Activated naive CD4-positive, alpha-beta T cell treated with Interleukin-2 at 50 U/mL for 16 hours (primary cell): ENCODE measurements at regions not wholly inside any gene's neighbourhood (a gene's known extent, or its start where the extent isn't known, plus 50 kb on each side); places are given as distances from the start of the nearest gene placed in this dataset.

Source experiments
- DNase-seq: peaks from one replicate; pipeline ENCODE4 v3.0.0-alpha.2; 2020

DNA sequence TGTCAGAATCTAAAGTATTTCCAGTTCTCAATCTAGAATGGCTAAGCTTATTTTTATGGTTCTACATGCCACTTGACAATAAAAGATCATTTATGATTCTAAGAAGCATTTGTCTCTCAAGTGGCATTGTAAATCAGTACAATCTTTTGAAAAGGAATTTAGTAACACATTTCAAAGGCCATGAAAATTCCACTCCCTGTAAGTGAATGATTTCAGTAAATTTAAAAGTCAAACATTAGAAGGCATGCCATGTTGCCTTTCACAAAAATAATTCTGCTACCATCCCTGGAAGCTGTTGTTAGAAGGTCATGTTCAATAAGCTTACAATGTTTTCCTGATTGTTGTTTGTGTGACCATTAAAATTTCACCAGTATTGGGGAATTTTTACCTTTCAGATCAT lies 142.9 kb downstream of the RPIA start:
- no peak for DNase-seq

GRCh38 chr2:88834866-88835265 lies 143.4 kb downstream of the RPIA start:
- DNase-seq: no peak

DNA sequence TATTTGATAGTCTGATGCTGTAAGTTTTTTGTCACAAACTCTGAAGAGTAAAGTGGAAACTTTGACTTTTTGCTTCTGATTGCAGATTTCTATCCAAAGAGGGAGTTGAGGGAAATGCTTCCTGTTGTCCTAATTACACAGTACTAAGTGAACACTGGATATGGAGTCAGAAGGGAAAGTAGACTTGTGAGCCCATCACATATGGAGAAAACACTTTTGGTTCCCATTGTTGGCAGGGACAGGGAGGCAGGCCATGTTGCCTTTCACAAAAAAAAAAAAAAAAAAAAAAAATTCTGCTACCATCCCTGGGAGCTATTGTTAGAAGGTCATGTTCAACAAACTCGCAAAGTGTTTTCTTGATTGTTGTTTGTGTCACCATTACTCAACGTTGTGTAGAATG lies 144.3 kb downstream of the RPIA start:
- no peak for DNase-seq

GRCh38 chr2:88836351-88836750 lies 144.9 kb downstream of the RPIA start:
- no peak for DNase-seq

- no peak for DNase-seq
Measured at GRCh38 chr2:88837511-88838160, 146.2 kb downstream of the RPIA start.

DNA sequence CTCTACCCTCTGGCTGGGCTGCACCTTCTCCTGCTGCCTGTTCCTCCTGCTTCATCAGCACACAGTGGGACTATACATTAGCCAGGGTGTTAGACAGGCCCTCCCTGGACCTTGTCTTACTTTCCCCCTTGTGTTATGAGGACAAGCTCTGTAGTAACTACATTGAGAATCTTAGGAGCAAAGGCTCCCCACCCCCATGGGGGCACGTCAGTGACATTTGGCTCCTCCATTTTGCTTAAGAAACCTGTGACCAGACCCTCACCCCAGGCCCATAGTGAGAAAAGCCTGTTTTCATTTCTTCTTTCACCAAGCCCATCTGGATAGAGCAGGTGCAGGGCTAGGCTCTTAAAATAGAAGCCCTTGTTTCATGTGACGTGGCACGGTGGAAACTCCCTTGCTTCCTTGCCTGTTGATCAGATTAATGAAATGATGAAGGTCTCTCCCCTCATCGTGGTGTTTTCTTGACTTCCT lies 146.7 kb downstream of the RPIA start:
- no peak for DNase-seq

GRCh38 chr2:88841224-88841929 lies 149.9 kb downstream of the RPIA start:
- no peak for DNase-seq

- no peak for DNase-seq
Measured at GRCh38 chr2:88842656-88843460, 151.4 kb downstream of the RPIA start.

DNA sequence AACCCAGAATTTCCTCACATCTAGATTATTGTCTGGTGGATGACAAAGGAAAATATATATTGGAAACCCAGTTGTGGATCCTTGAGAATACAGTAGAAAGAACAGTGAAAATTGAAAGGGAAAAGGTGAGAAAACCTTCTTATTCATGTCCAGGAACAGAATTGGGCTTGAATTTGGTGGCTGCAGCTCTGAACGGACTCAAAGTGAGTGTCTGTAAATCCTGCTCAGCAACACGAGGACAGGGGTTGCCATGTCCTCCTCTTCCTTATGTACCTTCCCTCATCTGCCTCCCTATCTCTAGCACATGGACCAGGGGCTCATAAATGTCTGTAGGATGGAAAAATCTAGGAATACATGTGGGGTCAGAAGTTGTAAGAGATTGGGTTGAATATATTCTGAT lies 152.2 kb downstream of the RPIA start:
- no peak for DNase-seq

DNA sequence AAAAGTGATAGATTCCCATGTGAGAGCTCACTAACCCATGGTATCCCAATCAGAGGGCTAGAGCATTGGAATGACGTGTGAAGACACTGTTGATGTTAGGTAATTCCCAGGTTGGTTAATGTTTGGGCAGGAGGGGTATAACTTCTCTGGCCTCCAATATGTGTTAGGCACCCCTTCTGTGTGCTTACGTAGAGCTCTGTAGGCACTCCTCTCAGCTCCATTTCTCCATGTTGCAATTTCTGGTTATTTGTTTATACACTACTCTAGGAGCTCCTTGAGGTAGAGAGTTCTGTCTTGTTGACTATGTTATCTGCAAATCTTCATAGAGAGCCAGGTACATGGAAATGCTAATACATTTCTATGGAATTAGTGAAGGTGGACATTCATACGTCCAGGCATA lies 153.5 kb downstream of the RPIA start:
- DNase-seq: no peak

DNA sequence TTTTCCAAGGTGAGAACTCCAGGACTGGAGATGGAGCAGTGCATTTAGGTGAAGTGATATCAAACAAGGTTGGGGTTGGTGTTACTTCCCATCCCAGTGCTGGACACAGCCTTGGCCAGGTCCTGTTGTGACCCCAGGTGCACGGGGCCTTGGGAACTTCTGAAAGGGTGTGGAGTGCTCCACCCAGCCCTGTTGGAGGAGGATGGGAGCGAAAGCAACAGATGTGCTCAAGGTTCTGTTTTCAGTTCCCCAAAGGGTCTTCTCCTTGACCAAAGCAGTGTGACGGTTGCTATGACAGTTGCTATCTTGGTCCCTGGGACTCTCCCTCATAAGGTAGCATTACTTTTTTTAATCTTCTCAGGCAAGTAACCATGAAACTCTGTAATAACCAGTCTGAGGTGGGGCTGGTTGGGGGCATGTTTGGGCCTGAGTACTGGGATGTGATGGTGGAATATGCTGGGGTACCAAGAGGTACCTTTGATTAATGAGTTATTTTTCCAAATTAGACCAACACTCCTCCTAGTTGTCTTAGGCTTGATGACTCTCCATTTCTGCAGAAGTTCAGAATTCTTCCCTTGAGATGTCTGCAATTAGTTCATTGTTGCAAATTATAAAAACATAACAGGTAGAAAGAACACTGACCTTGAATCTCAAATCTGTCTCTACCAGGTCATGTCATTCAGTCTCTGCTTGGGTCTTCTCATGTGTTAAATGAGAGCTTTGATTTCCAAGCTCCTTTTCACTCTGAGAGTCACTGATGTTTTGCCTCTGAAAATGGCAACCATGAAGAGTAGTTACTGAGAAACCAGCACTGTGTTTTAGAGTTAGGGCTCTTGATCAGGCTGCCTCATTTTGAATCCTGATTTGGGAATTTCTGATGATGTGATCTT lies 154.5 kb downstream of the RPIA start:
- DNase-seq: no peak

- no peak for DNase-seq
Measured at GRCh38 chr2:88852753-88853402, 161.4 kb downstream of the RPIA start.

DNA sequence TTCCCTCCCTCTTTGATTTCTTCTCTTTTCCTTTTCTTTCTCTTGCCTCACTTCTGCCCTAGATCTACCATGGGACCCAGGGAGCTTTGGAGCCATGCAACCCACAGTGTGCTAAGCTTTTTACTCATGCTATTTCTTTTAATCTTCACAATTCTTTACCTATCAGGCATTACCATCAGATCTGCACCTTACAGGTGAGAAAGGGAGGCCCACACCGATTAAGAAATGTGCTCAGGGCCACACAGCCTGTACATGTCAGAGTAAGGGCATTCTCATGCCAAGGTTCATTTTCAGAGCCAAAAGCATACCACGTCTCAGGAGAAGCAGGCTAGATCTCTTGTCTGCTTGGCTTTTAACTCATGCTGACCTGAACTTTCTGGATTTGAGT lies 161.9 kb downstream of the RPIA start:
- DNase-seq: no peak

DNA sequence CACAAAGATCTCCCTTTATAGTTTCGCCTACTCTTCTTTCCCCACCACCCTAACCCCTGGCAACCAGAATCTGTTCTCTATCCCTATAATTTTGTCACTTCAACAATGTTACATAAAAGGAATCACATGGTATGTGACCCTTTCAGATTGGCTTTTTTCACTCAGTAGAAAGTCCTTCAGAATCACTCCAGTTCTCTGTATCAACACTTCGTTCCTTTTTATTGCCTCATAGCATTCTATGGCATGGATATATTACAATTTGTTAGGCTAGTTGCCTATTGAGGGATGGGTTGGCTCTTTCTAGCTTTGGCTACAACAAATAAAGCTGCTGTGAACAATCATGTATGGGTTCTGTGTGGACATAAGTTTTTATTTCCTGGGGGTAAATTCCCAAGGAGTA lies 163.1 kb downstream of the RPIA start:
- no peak for DNase-seq

- DNase-seq: no peak
Measured at GRCh38 chr2:88855620-88856408, 164.3 kb downstream of the RPIA start.

DNA sequence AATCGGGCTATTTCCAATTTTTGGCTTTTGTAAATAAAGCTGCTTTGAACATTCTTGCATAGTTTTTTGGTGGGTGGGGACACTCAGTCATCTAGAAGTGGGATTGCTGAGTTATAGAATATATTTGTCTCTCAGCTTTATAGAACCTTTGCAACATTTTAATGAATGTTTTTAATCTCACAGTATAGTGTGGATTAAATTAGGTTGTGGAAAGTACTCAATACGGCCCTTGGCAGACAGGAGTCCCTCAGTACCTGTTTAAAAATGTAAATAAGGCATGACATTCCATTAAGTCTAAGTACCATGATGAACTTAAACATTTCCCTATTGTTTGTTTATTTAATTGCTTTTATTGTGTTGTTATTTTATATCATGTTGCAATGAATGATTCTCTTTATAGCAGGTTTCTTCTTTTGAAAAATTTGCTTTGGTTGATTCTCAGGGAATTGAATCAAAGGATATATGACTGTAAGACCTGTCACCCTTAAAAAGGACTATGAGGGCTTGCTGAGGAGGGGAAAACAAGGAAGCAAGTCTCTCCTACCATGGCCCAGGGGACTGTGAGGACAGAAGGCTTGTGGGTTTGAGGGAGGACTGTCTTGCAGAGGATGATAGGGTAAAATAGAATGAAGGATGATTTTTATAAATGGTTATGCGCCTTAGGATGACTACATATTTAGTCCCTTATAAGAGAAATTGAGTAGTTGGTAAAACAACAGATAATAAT lies 165.1 kb downstream of the RPIA start:
- no peak for DNase-seq

GRCh38 chr2:88857274-88857741 lies 165.8 kb downstream of the RPIA start:
- DNase-seq: no peak

DNA sequence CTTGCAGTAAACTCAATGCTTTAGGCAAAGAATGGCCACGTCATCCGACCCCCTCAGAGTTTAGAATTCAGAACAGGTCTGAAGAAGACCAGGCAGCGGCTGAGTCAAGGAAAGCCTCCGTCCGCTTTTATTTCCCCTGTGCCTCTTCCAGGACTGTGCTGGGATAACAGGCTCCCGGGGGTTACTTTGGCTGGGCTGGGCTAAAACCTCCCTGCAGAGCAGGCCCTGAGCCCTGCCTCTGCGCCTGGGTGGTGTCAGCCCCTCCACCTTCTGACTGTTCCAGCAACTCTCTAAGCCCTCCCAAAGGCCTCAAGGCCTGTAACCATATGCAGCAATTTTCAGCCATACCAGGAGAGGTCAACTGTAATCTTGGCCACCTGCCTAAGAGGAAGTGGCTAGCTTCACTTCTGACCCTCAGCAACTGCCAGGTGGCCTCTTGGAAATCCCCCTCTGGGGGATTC lies 166.5 kb downstream of the RPIA start:
- DNase-seq: no peak

DNA sequence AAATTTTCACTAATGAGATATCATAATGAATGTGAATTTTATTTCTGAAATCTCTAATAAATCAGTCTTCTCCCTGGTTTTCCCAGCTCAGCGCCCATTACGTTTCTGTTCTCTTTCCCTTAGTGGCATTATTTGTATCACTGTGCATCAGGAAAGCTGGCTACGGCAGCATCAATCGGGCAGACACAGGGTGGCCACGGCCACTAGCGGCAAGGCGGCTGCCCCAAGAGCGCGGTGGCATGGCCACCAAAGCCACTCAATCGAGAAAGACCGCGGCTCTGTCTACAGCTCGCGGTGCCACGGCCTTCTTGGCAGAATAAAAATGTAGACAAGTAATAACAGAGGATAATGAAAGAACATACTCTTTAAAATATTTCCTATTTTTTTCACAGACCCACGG lies 168.0 kb downstream of the RPIA start:
- no peak for DNase-seq

GRCh38 chr2:88860421-88861075 lies 169.1 kb downstream of the RPIA start:
- no peak for DNase-seq
